ENCODE measurements at regions not wholly inside any gene's neighbourhood (a gene's known extent, or its start where the extent isn't known, plus 50 kb on each side); places are given as distances from the start of the nearest gene placed in this dataset.

- no peak for DNase-seq (ENCODE audit: low read depth)
- no peak overlapping the region for H3K4me3 ChIP-seq (ENCODE audit: low read length)
- TF ChIP-seq CTCF (conservative IDR thresholded peaks at IDR 0.05; ENCODE audit: low read length) = no peak
Measured at GRCh38 chr16:82504836-82505235, 121.9 kb upstream of the CDH13 start.

DNA sequence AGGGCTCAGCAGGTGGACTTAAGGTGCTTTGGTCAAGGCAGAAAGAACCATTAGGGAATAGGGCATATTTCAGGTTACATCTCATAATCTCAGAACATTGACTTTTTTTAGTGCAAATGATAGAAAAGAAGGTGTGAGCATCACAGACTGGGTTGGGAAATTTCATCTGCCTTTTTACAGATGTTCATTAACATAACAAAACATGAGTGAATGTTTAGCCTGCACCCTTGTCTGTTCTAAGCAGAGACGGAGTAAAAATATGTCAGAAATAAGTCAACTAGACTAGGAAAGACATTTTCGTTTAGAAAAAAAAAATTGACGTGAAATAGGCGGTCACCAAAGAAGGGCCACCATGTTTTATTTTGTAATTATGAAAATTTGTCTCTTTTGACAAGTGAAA is 127.5 kb upstream of the CDH13 start:
- H3K4me3 ChIP-seq (ENCODE audit: low read length) = no peak overlapping the region
- no peak for DNase-seq (ENCODE audit: low read depth)
- TF ChIP-seq CTCF (conservative IDR thresholded peaks at IDR 0.05; ENCODE audit: low read length) = no peak

DNA sequence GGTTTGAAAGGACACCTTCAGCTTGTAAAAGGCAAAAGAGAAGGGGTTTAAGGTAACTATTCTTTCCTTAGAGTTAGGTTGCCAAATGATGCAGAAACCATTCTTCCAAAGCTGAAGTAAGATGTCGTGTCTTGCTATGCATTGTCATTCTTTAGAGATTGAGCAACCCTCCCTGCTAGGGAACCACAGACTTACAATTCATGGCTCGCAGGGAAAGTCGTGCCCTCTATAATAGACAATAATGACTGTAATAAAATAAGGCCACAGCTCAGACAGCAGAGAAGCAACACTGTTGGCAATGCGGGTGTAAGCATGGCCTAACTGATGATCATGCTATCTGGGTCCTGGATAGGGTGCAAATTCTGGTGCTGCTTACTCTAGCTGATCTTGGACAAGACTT is 129.6 kb upstream of the CDH13 start:
- DNase-seq (ENCODE audit: low read depth) = peak; percentile 12
- H3K4me3 ChIP-seq (ENCODE audit: low read length) = no peak overlapping the region
- no peak for TF ChIP-seq CTCF (conservative IDR thresholded peaks at IDR 0.05; ENCODE audit: low read length)

DNA sequence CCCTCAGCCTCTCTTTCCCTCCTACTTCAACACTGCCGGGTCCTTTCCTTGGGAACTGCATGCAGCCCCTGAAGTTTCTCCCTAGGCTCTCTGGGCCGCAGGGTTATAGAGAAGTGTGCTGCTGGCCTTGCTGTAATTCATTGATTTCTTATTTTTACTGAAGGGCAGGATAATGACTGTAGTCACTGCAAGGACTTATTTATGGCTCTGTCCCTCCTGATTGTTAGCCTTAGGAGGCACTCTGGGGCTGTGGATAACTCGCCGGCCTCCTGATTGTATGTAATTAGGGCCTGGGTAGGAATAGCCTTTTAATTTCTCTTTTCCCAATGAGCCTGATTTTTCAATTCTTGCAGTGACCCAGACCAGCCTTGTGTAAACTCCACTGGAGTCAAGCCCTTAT is 138.3 kb upstream of the CDH13 start:
- H3K4me3 ChIP-seq (ENCODE audit: low read length) = no peak overlapping the region
- no peak for TF ChIP-seq CTCF (conservative IDR thresholded peaks at IDR 0.05; ENCODE audit: low read length)
- no peak for DNase-seq (ENCODE audit: low read depth)

GRCh38 chr16:82481455-82481854 is 145.3 kb upstream of the CDH13 start:
- TF ChIP-seq CTCF (conservative IDR thresholded peaks at IDR 0.05; ENCODE audit: low read length) = no peak
- no peak overlapping the region for H3K4me3 ChIP-seq (ENCODE audit: low read length)
- DNase-seq (ENCODE audit: low read depth) = no peak

GRCh38 chr16:82476786-82477185 is 150.0 kb upstream of the CDH13 start:
- DNase-seq (ENCODE audit: low read depth) = no peak
- H3K4me3 ChIP-seq (ENCODE audit: low read length) = no peak overlapping the region
- no peak for TF ChIP-seq CTCF (conservative IDR thresholded peaks at IDR 0.05; ENCODE audit: low read length)

DNA sequence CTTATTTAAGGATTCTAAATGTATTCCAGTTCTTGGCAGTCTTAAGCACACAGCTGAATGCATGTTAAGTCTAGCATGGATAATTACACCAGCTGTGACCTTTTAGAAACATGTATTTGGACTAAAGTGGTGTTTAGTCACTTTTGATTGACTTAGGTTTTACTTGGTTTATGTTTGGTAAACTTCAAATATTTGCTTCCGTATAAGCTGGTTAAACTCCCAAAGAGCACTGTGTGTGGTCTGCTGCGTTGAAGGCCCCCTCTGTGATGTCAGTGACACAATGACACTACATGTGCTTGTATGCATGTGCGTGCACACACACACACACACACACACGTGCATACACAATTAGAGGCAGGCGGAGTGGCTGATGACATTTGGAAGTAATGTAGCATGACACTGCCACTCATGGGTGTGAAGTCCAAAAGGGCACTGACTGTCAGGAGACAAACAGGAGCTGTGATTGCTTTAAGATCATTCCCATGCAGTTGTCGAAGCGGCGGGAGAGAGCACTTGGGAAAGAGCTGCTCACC is 156.1 kb upstream of the CDH13 start:
- TF ChIP-seq CTCF (conservative IDR thresholded peaks at IDR 0.05; ENCODE audit: low read length) = no peak
- H3K4me3 ChIP-seq (ENCODE audit: low read length) = no peak overlapping the region
- DNase-seq (ENCODE audit: low read depth) = no peak
